ENCODE measurements at regions not wholly inside any gene's neighbourhood (a gene's known extent, or its start where the extent isn't known, plus 50 kb on each side); places are given as distances from the start of the nearest gene placed in this dataset.

GRCh38 chr18:11553098-11553940 lies 56.1 kb upstream of the SLC35G4 start:
- DNase-seq, result peak in 1 of 2 donors; percentile 38

GRCh38 chr18:11548916-11549551 lies 60.4 kb upstream of the SLC35G4 start:
- no peak for DNase-seq

GRCh38 chr18:11548396-11548795 lies 61.0 kb upstream of the SLC35G4 start:
- DNase-seq, result no peak

- DNase-seq, result no peak
These were observed 65.2 kb upstream of the SLC35G4 start for GRCh38 chr18:11544060-11544633.

- no peak for DNase-seq
These were observed 68.2 kb upstream of the SLC35G4 start for GRCh38 chr18:11541179-11541578.

GRCh38 chr18:11533942-11534496 lies 75.4 kb upstream of the SLC35G4 start:
- DNase-seq, result no peak

GRCh38 chr18:11533513-11533890 lies 75.9 kb upstream of the SLC35G4 start:
- DNase-seq, result no peak

- no peak for DNase-seq
These were observed 76.5 kb upstream of the SLC35G4 start for GRCh38 chr18:11532758-11533512.

- no peak for DNase-seq
These were observed 80.3 kb upstream of the SLC35G4 start for GRCh38 chr18:11529081-11529480.

- no peak for DNase-seq
These were observed 82.7 kb upstream of the SLC35G4 start for GRCh38 chr18:11526675-11527074.

GRCh38 chr18:11523804-11524203 lies 85.6 kb upstream of the SLC35G4 start:
- no peak for DNase-seq

GRCh38 chr18:11522992-11523391 lies 86.4 kb upstream of the SLC35G4 start:
- no peak for DNase-seq

- DNase-seq, result no peak
These were observed 87.5 kb upstream of the SLC35G4 start for GRCh38 chr18:11521853-11522252.

- DNase-seq, result no peak
These were observed 88.9 kb upstream of the SLC35G4 start for GRCh38 chr18:11520536-11520935.

- peak; percentile 13 to 17 for DNase-seq
These were observed 90.4 kb upstream of the SLC35G4 start for GRCh38 chr18:11518788-11519685.

GRCh38 chr18:11517704-11518103 lies 91.7 kb upstream of the SLC35G4 start:
- no peak for DNase-seq

GRCh38 chr18:11516751-11517503 lies 92.5 kb upstream of the SLC35G4 start:
- DNase-seq, result no peak

- no peak for DNase-seq
These were observed 95.1 kb upstream of the SLC35G4 start for GRCh38 chr18:11514267-11514666.

GRCh38 chr18:11512096-11513025 lies 97.0 kb upstream of the SLC35G4 start:
- no peak for DNase-seq
